H9 (cell line): ENCODE measurements at regions not wholly inside any gene's neighbourhood (a gene's known extent, or its start where the extent isn't known, plus 50 kb on each side); places are given as distances from the start of the nearest gene placed in this dataset.

ENCODE experiments used
- DNase-seq: peaks from one replicate; pipeline ENCODE4 v3.0.0-alpha.2; 2017
- H2AFZ ChIP-seq: one replicate; pipeline ENCODE4 v1.6.1; 2013; ENCODE audit warnings: mild to moderate bottlenecking, low read length, control low read depth, moderate library complexity
- H2AK5ac ChIP-seq: 2 replicates; pipeline ENCODE4 v1.6.1; 2013; ENCODE audit warnings: low read length, control low read depth, mixed read lengths; ENCODE audit not compliant: insufficient read length
- H2BK120ac ChIP-seq: one replicate; pipeline ENCODE4 v1.6.1; 2013; ENCODE audit warnings: low read depth, mild to moderate bottlenecking, low read length, control low read depth, inconsistent platforms; ENCODE audit not compliant: poor library complexity, severe bottlenecking
- H2BK12ac ChIP-seq: 2 replicates; pipeline ENCODE4 v1.6.1; 2013; ENCODE audit warnings: low read length, control low read depth, mixed read lengths, low read depth; ENCODE audit not compliant: insufficient read length
- H2BK15ac ChIP-seq: 2 replicates; pipeline ENCODE4 v1.6.1; 2013; ENCODE audit warnings: low read depth, low read length, control low read depth
- H2BK20ac ChIP-seq: one replicate; pipeline ENCODE4 v1.6.1; 2013; ENCODE audit warnings: low read depth, mild to moderate bottlenecking, low read length, control low read depth, inconsistent platforms; ENCODE audit not compliant: poor library complexity, severe bottlenecking
- H2BK5ac ChIP-seq: 2 replicates; pipeline ENCODE4 v1.6.1; 2013; ENCODE audit warnings: low read length, control low read depth, mixed read lengths; ENCODE audit not compliant: insufficient read length
- H3K14ac ChIP-seq: 2 replicates; pipeline ENCODE4 v1.6.1; 2013; ENCODE audit warnings: low read length, control low read depth; ENCODE audit not compliant: insufficient read depth
- H3K18ac ChIP-seq: 2 replicates; pipeline ENCODE4 v1.6.1; 2013; ENCODE audit warnings: low read depth, mild to moderate bottlenecking, mixed read lengths, low read length, control low read depth; ENCODE audit not compliant: insufficient read length
- H3K23ac ChIP-seq: 2 replicates; pipeline ENCODE4 v1.6.1; 2013; ENCODE audit warnings: low read length, control low read depth, mixed read lengths, low read depth; ENCODE audit not compliant: insufficient read length
- H3K23me2 ChIP-seq: 2 replicates; pipeline ENCODE4 v1.6.1; 2013; ENCODE audit warnings: low read depth, mild to moderate bottlenecking, mixed read lengths, low read length, control low read depth; ENCODE audit not compliant: insufficient read length, poor library complexity, severe bottlenecking
- H3K27ac ChIP-seq: 2 replicates; pipeline ENCODE4 v1.5.1; 2013; ENCODE audit warnings: low read length, control low read depth, mixed read lengths, low read depth; ENCODE audit not compliant: insufficient read length
- H3K27me3 ChIP-seq: 2 replicates; pipeline ENCODE4 v1.6.1; 2013; ENCODE audit warnings: low read length, control low read depth, inconsistent platforms; ENCODE audit not compliant: insufficient read depth
- H3K4ac ChIP-seq: 2 replicates; pipeline ENCODE4 v1.6.1; 2013; ENCODE audit warnings: low read depth, mild to moderate bottlenecking, control low read depth, inconsistent platforms, low read length, moderate library complexity
- H3K4me1 ChIP-seq: 2 replicates; pipeline ENCODE4 v1.6.1; 2013; ENCODE audit warnings: low read length, control low read depth, inconsistent platforms; ENCODE audit not compliant: insufficient read depth
- H3K4me2 ChIP-seq: 2 replicates; pipeline ENCODE4 v1.6.1; 2013; ENCODE audit warnings: low read length, control low read depth, mixed read lengths; ENCODE audit not compliant: insufficient read length, insufficient read depth
- H3K56ac ChIP-seq: 2 replicates; pipeline ENCODE4 v1.6.1; 2013; ENCODE audit warnings: low read depth, mild to moderate bottlenecking, mixed read lengths, low read length, control low read depth; ENCODE audit not compliant: insufficient read length
- H3K79me1 ChIP-seq: 2 replicates; pipeline ENCODE4 v1.6.1; 2013; ENCODE audit warnings: low read depth, mild to moderate bottlenecking, moderate library complexity, low read length, control low read depth, inconsistent platforms; ENCODE audit not compliant: insufficient read depth, poor library complexity, severe bottlenecking
- H3K79me2 ChIP-seq: 2 replicates; pipeline ENCODE4 v1.6.1; 2013; ENCODE audit warnings: low read length, control low read depth, inconsistent platforms; ENCODE audit not compliant: insufficient read depth
- H3K9ac ChIP-seq: 2 replicates; pipeline ENCODE4 v1.6.1; 2013; ENCODE audit warnings: low read length, control low read depth, mixed read lengths; ENCODE audit not compliant: insufficient read length; ENCODE audit errors: extremely low read depth
- H3K9me3 ChIP-seq: one replicate; pipeline ENCODE4 v1.6.1; 2013; ENCODE audit warnings: low read depth, low read length, inconsistent platforms; ENCODE audit not compliant: control insufficient read depth
- H3T11ph ChIP-seq: one replicate; pipeline ENCODE4 v1.6.1; 2013; ENCODE audit warnings: mild to moderate bottlenecking, low read length, control low read depth, inconsistent platforms
- H4K20me1 ChIP-seq: one replicate; pipeline ENCODE4 v1.6.1; 2013; ENCODE audit not compliant: control insufficient read depth, insufficient read length, insufficient read depth
- H4K5ac ChIP-seq: 2 replicates; pipeline ENCODE4 v1.6.1; 2013; ENCODE audit warnings: low read depth, mild to moderate bottlenecking, mixed read lengths, low read length, control low read depth; ENCODE audit not compliant: insufficient read length
- H4K8ac ChIP-seq: replicated peaks from 2 replicates; pipeline ENCODE4 v1.6.1; 2013; ENCODE audit warnings: low read length, control low read depth, mixed read lengths, low read depth; ENCODE audit not compliant: insufficient read length
- H4K91ac ChIP-seq: 2 replicates; pipeline ENCODE4 v1.6.1; 2013; ENCODE audit warnings: low read depth, mild to moderate bottlenecking, moderate library complexity, mixed read lengths, low read length, control low read depth; ENCODE audit not compliant: insufficient read length
- H3K27ac Mint-ChIP-seq, 3 experiments: 2 replicates in 2 of 3; 3 replicates in 1 of 3; pipeline ENCODE4 v1.8.0; 2020 to 2021; ENCODE audit warnings: mixed read lengths in 3 of 3, mild to moderate bottlenecking in 1 of 3, moderate library complexity in 1 of 3
- H3K27me3 Mint-ChIP-seq: 2 replicates; pipeline ENCODE4 v1.8.0; 2021; ENCODE audit warnings: low read depth, mild to moderate bottlenecking, moderate library complexity, mixed read lengths
- H3K36me3 Mint-ChIP-seq, 3 experiments: 2 replicates in 2 of 3; 3 replicates in 1 of 3; pipeline ENCODE4 v1.8.0; 2020 to 2021; ENCODE audit warnings: low read depth in 3 of 3, mixed read lengths in 3 of 3; ENCODE audit not compliant: insufficient read depth in 1 of 3
- H3K4me1 Mint-ChIP-seq, 2 experiments: 2 replicates each; pipeline ENCODE4 v1.8.0; 2020; ENCODE audit warnings: mixed read lengths in 2 of 2
- H3K4me3 Mint-ChIP-seq, 2 experiments: 2 replicates in 1 of 2; 3 replicates in 1 of 2; pipeline ENCODE4 v1.8.0; 2020 to 2021; ENCODE audit warnings: mild to moderate bottlenecking in 2 of 2, mixed read lengths in 2 of 2, moderate library complexity in 1 of 2
- H3K9me3 Mint-ChIP-seq, 2 experiments: 2 replicates in 1 of 2; 3 replicates in 1 of 2; pipeline ENCODE4 v1.8.0; 2020; ENCODE audit warnings: mild to moderate bottlenecking in 2 of 2, mixed read lengths in 2 of 2, moderate library complexity in 1 of 2
- CTCF ChIP-seq: fragments of 200-600 bp; sonication (generic); conservative IDR thresholded peaks from 3 replicates; pipeline ENCODE4 v1.8.0; 2021; ENCODE audit warnings: antibody characterized with exemption, mild to moderate bottlenecking
- WGBS: extraction: QIAGEN DNeasy Blood & Tissue Kit; methylation state at CpG from one replicate; pipeline ENCODE4 v1.1.7; 2013; ENCODE audit warnings: missing lambda C conversion rate, low lambda C conversion rate, mixed read lengths; ENCODE audit not compliant: insufficient read length; ENCODE audit errors: extremely low coverage; 5-methylcytosine and 5-hydroxymethylcytosine counted together

- H4K91ac ChIP-seq: no peak overlapping the region
- no peaks in the 10 kb centered on the region for H3K27me3 ChIP-seq
- Mint-ChIP-seq H3K9me3 (no peaks in the 10 kb centered on the region; a peak in 1 of 5 replicates), H3K4me1 (no peaks in the 10 kb centered on the region), H3K4me3 (no peak overlapping the region), H3K27ac (peak overlapping the region in 1 of 3 experiments; percentile 63; a peak in 1 of 7 replicates), H3K27me3 (peaks cover 2% of the 10 kb centered on the region; the same call in 1 of the 2 replicates), H3K36me3 (no peaks in the 10 kb centered on the region)
- H3T11ph ChIP-seq: no peak overlapping the region
- WGBS: no CpG with 5 or more reads among the region's 6 CpGs
- H3K4ac ChIP-seq: no peak overlapping the region
- no peak overlapping the region for H3K23ac ChIP-seq
- DNase-seq: no peak
- no peak overlapping the region for H3K4me2 ChIP-seq
- H3K9me3 ChIP-seq: no peaks in the 10 kb centered on the region
- no peak overlapping the region for H2AFZ ChIP-seq
- H3K9ac ChIP-seq: no peak overlapping the region
- no peaks in the 10 kb centered on the region for H3K79me1 ChIP-seq
- H2AK5ac ChIP-seq: no peak overlapping the region
- H3K27ac ChIP-seq: no peak overlapping the region
- H3K23me2 ChIP-seq: no peaks in the 10 kb centered on the region
- no peak overlapping the region for H3K18ac ChIP-seq
- no peak overlapping the region for H2BK20ac ChIP-seq
- H3K56ac ChIP-seq: no peak overlapping the region
- H2BK15ac ChIP-seq: no peak overlapping the region
- no peak overlapping the region for H2BK120ac ChIP-seq
- H4K8ac ChIP-seq: no peak overlapping the region
- no peak overlapping the region for H4K5ac ChIP-seq
- H4K20me1 ChIP-seq: no peaks in the 10 kb centered on the region
- H3K14ac ChIP-seq: no peak overlapping the region
- no peak overlapping the region for H2BK5ac ChIP-seq
- H2BK12ac ChIP-seq: no peak overlapping the region
- H3K4me1 ChIP-seq: no peaks in the 10 kb centered on the region
- no peak for TF ChIP-seq CTCF
- H3K79me2 ChIP-seq: no peaks in the 10 kb centered on the region
These were observed 100.3 kb upstream of the PMAIP1 start for GRCh38 chr18:59799383-59800015.
